K562 (cell line): ENCODE measurements at regions not wholly inside any gene's neighbourhood (a gene's known extent, or its start where the extent isn't known, plus 50 kb on each side); places are given as distances from the start of the nearest gene placed in this dataset.

Source experiments
- ATAC-seq: fragments of 200-7000 bp; cut with Tn5 transposase; 3 replicates; pipeline ENCODE4 v1.9.1; 2020; ENCODE audit warnings: moderate library complexity
- BruUV-seq: library from RNA; stranded (reverse); fragments of 400-500 nt; replicated peaks from 2 replicates; lab custom pipeline; 2021; lab: Mats Ljungman, UMichigan
- CTCF ChIA-PET: fragments of 300-600 bp; formaldehyde crosslinking; extraction: SDS; loops from one replicate; lab custom pipeline; 2021; ENCODE audit warnings: low intra/inter-chr PET ratio; lab: Yijun Ruan, JAX
- POLR2A ChIA-PET: fragments of 300-600, 350-650 bp; sonication (Branson Sonifier 250); formaldehyde crosslinking; extraction: SDS; loops from one replicate; lab custom pipeline; 2021; ENCODE audit warnings: antibody characterized with exemption, inconsistent platforms; lab: Yijun Ruan, JAX
- DNase-seq, 4 experiments: peaks; one replicate each; pipeline versions ENCODE4 v3.0.0 to v3.0.0-alpha.2; 2011 to 2018; ENCODE audit warnings: low spot score in 3 of 4, mixed read lengths in 3 of 4; ENCODE audit errors: extremely low read depth in 1 of 4
- FAIRE-seq: peaks from 2 replicates; lab custom pipeline; 2011; peaks lifted over from hg19 to GRCh38; lab: Jason Lieb, UNC
- H2AFZ ChIP-seq: 2 replicates; pipeline ENCODE4 v1.6.0; 2011; ENCODE audit warnings: low read depth, low read length, control low read depth, inconsistent platforms
- H3K27ac ChIP-seq: fragments of 200-600 bp; 3 replicates; pipeline ENCODE4 v1.8.0; 2011; ENCODE audit warnings: low read depth, mild to moderate bottlenecking, control low read depth, inconsistent platforms, low read length, moderate library complexity, mixed read lengths; ENCODE audit errors: extremely low read depth
- H3K27me3 ChIP-seq, 2 experiments: fragments of 300-600 bp in 1 of 2; 2 replicates in 1 of 2; 3 replicates in 1 of 2; pipeline versions ENCODE4 v1.6.0 to v1.8.0; 2011; ENCODE audit warnings: inconsistent platforms in 2 of 2, low read length in 2 of 2, mild to moderate bottlenecking in 1 of 2, mixed read lengths in 1 of 2, moderate library complexity in 1 of 2; ENCODE audit not compliant: control insufficient read depth in 2 of 2, insufficient read depth in 2 of 2
- H3K36me3 ChIP-seq: fragments of 300-600 bp; 3 replicates; pipeline ENCODE4 v1.8.0; 2011; ENCODE audit warnings: mild to moderate bottlenecking, low read length, inconsistent platforms; ENCODE audit not compliant: control insufficient read depth, insufficient read depth
- H3K4me1 ChIP-seq, 2 experiments: fragments of 200-600 bp in 1 of 2; replicated peaks in 1 of 2; 2 replicates in 1 of 2; 3 replicates in 1 of 2; pipeline versions ENCODE4 v1.5.1 to v1.8.0; 2011; ENCODE audit warnings: inconsistent platforms in 2 of 2, low read length in 2 of 2, mild to moderate bottlenecking in 1 of 2, mixed read lengths in 1 of 2, moderate library complexity in 1 of 2; ENCODE audit not compliant: control insufficient read depth in 2 of 2, insufficient read depth in 2 of 2
- H3K4me2 ChIP-seq: 2 replicates; pipeline ENCODE4 v1.6.1; 2011; ENCODE audit warnings: low read length, control low read depth, inconsistent platforms, mixed read lengths; ENCODE audit not compliant: insufficient read depth
- H3K4me3 ChIP-seq: fragments of 200-600 bp; sonication (generic), shearing (Covaris generic); 2 replicates; pipeline ENCODE4 v1.5.1; 2016; ENCODE audit warnings: control low read depth, inconsistent platforms
- H3K79me2 ChIP-seq: fragments of 200-600 bp; 3 replicates; pipeline ENCODE4 v1.8.0; 2011; ENCODE audit warnings: low read length, inconsistent platforms; ENCODE audit not compliant: control insufficient read depth, insufficient read depth
- H3K9ac ChIP-seq, 2 experiments: 2 replicates each; pipeline versions ENCODE4 v1.6.0 to v1.6.1; 2011; ENCODE audit warnings: low read depth in 2 of 2, low read length in 2 of 2, control low read depth in 1 of 2, inconsistent platforms in 1 of 2, mild to moderate bottlenecking in 1 of 2, mixed read lengths in 1 of 2; ENCODE audit not compliant: insufficient read depth in 1 of 2
- H3K9me1 ChIP-seq: one replicate; pipeline ENCODE4 v1.6.0; 2011; ENCODE audit warnings: inconsistent platforms, mild to moderate bottlenecking, low read length, moderate library complexity; ENCODE audit not compliant: control insufficient read depth, insufficient read depth
- H3K9me3 ChIP-seq: replicated peaks from 2 replicates; pipeline ENCODE4 v1.5.1; 2011; ENCODE audit warnings: low read depth, low read length, inconsistent platforms; ENCODE audit not compliant: control insufficient read depth, insufficient read depth
- H4K20me1 ChIP-seq: replicated peaks from 2 replicates; pipeline ENCODE4 v1.6.1; 2011; ENCODE audit warnings: low read length, inconsistent platforms, mixed read lengths; ENCODE audit not compliant: control insufficient read depth, insufficient read depth
- BHLHE40 ChIP-seq: IDR thresholded peaks from 2 replicates; pipeline ENCODE4 v1.6.1; 2011; ENCODE audit warnings: low read length, improper control_type of control experiment
- CCNT2 ChIP-seq: IDR thresholded peaks from 2 replicates; pipeline ENCODE4 v1.6.1; 2011; ENCODE audit warnings: borderline replicate concordance, low read depth, mild to moderate bottlenecking, moderate library complexity, mixed read lengths, low read length; ENCODE audit not compliant: insufficient read length; ENCODE audit errors: extremely low read depth
- COPS2 ChIP-seq: fragments of 450-650 bp; conservative IDR thresholded peaks from 2 replicates; pipeline ENCODE4 v1.6.1; 2016; ENCODE audit warnings: mild to moderate bottlenecking, moderate library complexity
- GATAD2B ChIP-seq: fragments of 450-650 bp; IDR thresholded peaks from 2 replicates; pipeline ENCODE4 v1.6.1; 2017; ENCODE audit warnings: mild to moderate bottlenecking, borderline replicate concordance
- MXI1 ChIP-seq: IDR thresholded peaks from 2 replicates; pipeline ENCODE4 v1.6.1; 2011; ENCODE audit warnings: low read depth, mild to moderate bottlenecking, improper control_type of control experiment, low read length
- NCOA6 ChIP-seq: fragments of 450-650 bp; IDR thresholded peaks from 2 replicates; pipeline ENCODE4 v1.6.1; 2017; ENCODE audit warnings: mild to moderate bottlenecking
- NR1H2 ChIP-seq: sonication (generic); formaldehyde crosslinking; IDR thresholded peaks from 2 replicates; pipeline ENCODE4 v1.4.0; 2020; ENCODE audit warnings: mild to moderate bottlenecking, missing genetic modification reagents
- RAD51 ChIP-seq: fragments of 450-650 bp; IDR thresholded peaks from 2 replicates; pipeline ENCODE4 v1.7.1; 2016; ENCODE audit warnings: low read depth, mild to moderate bottlenecking, borderline replicate concordance
- RB1 ChIP-seq: fragments of 450-650 bp; IDR thresholded peaks from 2 replicates; pipeline ENCODE4 v1.6.1; 2017; ENCODE audit warnings: low read depth, mild to moderate bottlenecking
- ZNF445 ChIP-seq: fragments of 250-450 bp; sonication (Bioruptor Pico); IDR thresholded peaks from 2 replicates; pipeline ENCODE4 v1.4.0; 2020; ENCODE audit warnings: low read depth, mild to moderate bottlenecking, moderate library complexity
- ZNF699 ChIP-seq: fragments of 250-450 bp; sonication (Bioruptor Pico); IDR thresholded peaks from 2 replicates; pipeline ENCODE4 v1.8.0; 2021; ENCODE audit warnings: mild to moderate bottlenecking, moderate library complexity; ENCODE audit not compliant: insufficient replicate concordance
- WGBS: fragments of 100-300 bp; shearing (Covaris generic); methylation state at CpG from one replicate; pipeline ENCODE4 v1.1.6; 2016; ENCODE audit warnings: low coverage, mixed read lengths; ENCODE audit not compliant: insufficient coverage; ENCODE audit errors: missing lambda C conversion rate; 5-methylcytosine and 5-hydroxymethylcytosine counted together
- in situ Hi-C: fragments of 300-500 bp; cut with MboI; formaldehyde crosslinking; loops from 4 replicates; pipeline ENCODE4 v1.15.0; 2018; ENCODE audit warnings: inconsistent platforms, mixed read lengths
- intact Hi-C: fragments of 100-400 bp; cut with micrococcal nuclease; formaldehyde crosslinking; loops from 2 replicates; pipeline ENCODE4 v1.14.2; 2022
- TF ChIP-seq, protein P1 (sequence below): fragments of 200-800 bp; sonication (Bioruptor generic); IDR thresholded peaks from 2 replicates; pipeline ENCODE4 v1.6.1; 2017; ENCODE audit warnings: missing genetic modification characterization, missing compliant biosample characterization

GRCh38 chr5:73298251-73298771 lies 125.3 kb downstream of the TMEM174 start:
- WGBS = 58% methylated on average over 18 of the region's 50 CpGs

More at GRCh38 chr5:73298251-73298771, 125.3 kb downstream of the TMEM174 start:
- in situ Hi-C loops = no loop called here
- no peaks in the 10 kb centered on the region for H4K20me1 ChIP-seq
- FAIRE-seq (no peak), DNase-seq (no peak)
- no peak overlapping the region for H3K27ac ChIP-seq
- no TSS peak for BruUV-seq
- no peaks in the 10 kb centered on the region for H3K9me1 ChIP-seq
- no peak overlapping the region for H3K9ac ChIP-seq
- peaks cover 13 to 27% of the 10 kb centered on the region in 2 experiments; a peak in 4 of 5 replicates for H3K4me1 ChIP-seq
- POLR2A ChIA-PET = interaction anchor here (0.6 kb wide), 1 partner anchor 75 kb away, joined by 4 read pairs; no protein-coding TSS in a partner anchor
- no peak overlapping the region for H3K4me2 ChIP-seq
- TF ChIP-seq COPS2 (no peak), NCOA6 (no peak), MXI1 (no peak), ZNF445 (no peak), RB1 (no peak), CCNT2 (no peak), NR1H2 (CRISPR knock-in tag) (no peak), BHLHE40 (no peak), RAD51 (no peak), GATAD2B (no peak), ZNF699 (CRISPR knock-in tag) (no peak)
- TF ChIP-seq, protein P1, sequence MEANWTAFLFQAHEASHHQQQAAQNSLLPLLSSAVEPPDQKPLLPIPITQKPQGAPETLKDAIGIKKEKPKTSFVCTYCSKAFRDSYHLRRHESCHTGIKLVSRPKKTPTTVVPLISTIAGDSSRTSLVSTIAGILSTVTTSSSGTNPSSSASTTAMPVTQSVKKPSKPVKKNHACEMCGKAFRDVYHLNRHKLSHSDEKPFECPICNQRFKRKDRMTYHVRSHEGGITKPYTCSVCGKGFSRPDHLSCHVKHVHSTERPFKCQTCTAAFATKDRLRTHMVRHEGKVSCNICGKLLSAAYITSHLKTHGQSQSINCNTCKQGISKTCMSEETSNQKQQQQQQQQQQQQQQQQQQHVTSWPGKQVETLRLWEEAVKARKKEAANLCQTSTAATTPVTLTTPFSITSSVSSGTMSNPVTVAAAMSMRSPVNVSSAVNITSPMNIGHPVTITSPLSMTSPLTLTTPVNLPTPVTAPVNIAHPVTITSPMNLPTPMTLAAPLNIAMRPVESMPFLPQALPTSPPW (CRISPR knock-in tag) = no peak
- TF ChIP-seq, all 486 proteins: peak for 0
- Histone ChIP-seq H3K27me3 (peaks cover 26 to 49% of the 10 kb centered on the region in 2 experiments; a peak in 4 of 5 replicates), H3K36me3 (no peaks in the 10 kb centered on the region), H3K79me2 (no peaks in the 10 kb centered on the region), H3K9me3 (no peaks in the 10 kb centered on the region), H3K4me3 (no peak overlapping the region), H2AFZ (no peak overlapping the region)
- intact Hi-C loops = no loop called here
- ATAC-seq = no peak
- CTCF ChIA-PET = no interaction called here
